Skeletal muscle tissue (tissue), 3 donors: ENCODE measurements at regions not wholly inside any gene's neighbourhood (a gene's known extent, or its start where the extent isn't known, plus 50 kb on each side); places are given as distances from the start of the nearest gene placed in this dataset.
A peak's percentile ranks its signal among the peaks of the same experiment; 100 is the strongest.
"Not testable (repeated sequence)": the region's sequence is repeated elsewhere in the genome, so short reads cannot be mapped to it uniquely, and the experiment has no call there.

ENCODE experiments used
- H3K27ac ChIP-seq: one replicate; pipeline ENCODE4 v1.7.0; 2013; ENCODE audit warnings: mild to moderate bottlenecking, low read depth, low read length, inconsistent platforms
- H3K27me3 ChIP-seq, 3 donors: one replicate each; pipeline ENCODE4 v1.7.0; 2013; ENCODE audit warnings: low read length in 3 of 3; ENCODE audit not compliant: control insufficient read depth in 3 of 3, insufficient read depth in 3 of 3
- H3K36me3 ChIP-seq, 3 donors: one replicate each; pipeline ENCODE4 v1.7.0; 2013; ENCODE audit warnings: low read length in 3 of 3; ENCODE audit not compliant: control insufficient read depth in 3 of 3, insufficient read depth in 3 of 3
- H3K4me1 ChIP-seq, 3 donors: one replicate each; pipeline ENCODE4 v1.7.0; 2013; ENCODE audit warnings: low read length in 3 of 3, mild to moderate bottlenecking in 3 of 3; ENCODE audit not compliant: control insufficient read depth in 3 of 3, insufficient read depth in 3 of 3
- H3K4me3 ChIP-seq, 3 donors: one replicate each; pipeline ENCODE4 v1.7.0; 2013; ENCODE audit warnings: low read length in 3 of 3
- H3K9ac ChIP-seq, 3 donors: one replicate each; pipeline ENCODE4 v1.7.0; 2013; ENCODE audit warnings: low read length in 3 of 3, mild to moderate bottlenecking in 3 of 3, moderate library complexity in 2 of 3, low read depth in 1 of 3
- H3K9me3 ChIP-seq, 3 donors: one replicate each; pipeline ENCODE4 v1.7.0; 2013; ENCODE audit warnings: low read length in 3 of 3; ENCODE audit not compliant: control insufficient read depth in 3 of 3
- donor health status: Osteomylitis.

DNA sequence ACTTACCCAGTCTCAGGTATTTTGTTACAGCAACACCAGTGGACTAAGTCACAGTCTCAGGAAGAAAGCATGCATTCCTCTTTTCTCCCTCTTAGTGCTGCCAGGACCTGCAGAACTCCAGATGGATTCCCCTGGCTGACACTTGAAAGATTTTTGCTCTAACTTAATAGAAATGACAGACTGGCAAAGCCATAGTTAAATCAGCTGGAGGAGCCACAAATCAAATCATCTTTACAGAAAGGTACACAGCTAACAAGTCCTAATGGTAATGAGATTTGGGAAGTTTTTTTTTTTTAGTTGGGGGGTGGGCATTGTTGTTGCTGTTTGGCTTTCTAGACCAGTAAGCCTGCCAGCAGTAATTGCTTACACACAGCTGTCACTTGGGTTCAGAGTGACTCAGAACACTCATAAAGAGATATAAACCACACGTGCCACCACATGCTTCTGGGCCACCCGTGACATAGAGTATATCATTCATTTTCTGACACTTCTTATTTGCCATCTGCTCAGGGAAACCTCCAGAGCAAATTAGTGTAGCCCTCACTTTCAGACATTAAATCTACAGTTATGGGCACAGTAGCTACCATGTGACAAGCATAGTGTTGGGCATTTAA is 72.4 kb downstream of the FH start:
- no peaks in the 10 kb centered on the region for H3K36me3 ChIP-seq
- H3K9ac ChIP-seq: no peak overlapping the region
- no peak overlapping the region for H3K27ac ChIP-seq
- H3K4me3 ChIP-seq: no peak overlapping the region
- no peaks in the 10 kb centered on the region for H3K9me3 ChIP-seq
- H3K4me1 ChIP-seq: no peaks in the 10 kb centered on the region
- no peaks in the 10 kb centered on the region for H3K27me3 ChIP-seq

DNA sequence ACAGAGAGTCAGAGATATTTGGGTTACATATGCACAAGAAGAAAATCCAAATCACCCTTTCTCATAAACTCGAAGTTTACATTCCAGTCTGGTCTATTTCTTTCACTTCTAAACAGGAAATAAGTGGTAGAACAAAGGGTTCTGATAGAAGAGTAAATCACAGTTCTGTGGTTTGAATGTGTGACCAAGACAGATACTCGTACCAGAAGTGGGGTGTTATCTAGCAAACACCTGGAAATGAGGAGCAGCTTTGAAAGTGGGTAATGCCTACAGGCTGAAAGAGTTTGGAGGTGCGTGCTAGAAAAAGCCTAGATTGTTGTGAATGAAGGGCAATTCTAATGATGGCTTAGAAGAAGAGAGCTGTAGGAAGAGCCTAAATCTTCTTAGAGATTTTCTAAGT is 74.7 kb downstream of the FH start:
- no peaks in the 10 kb centered on the region for H3K27me3 ChIP-seq
- no peak overlapping the region for H3K4me3 ChIP-seq
- no peak overlapping the region for H3K9ac ChIP-seq
- no peaks in the 10 kb centered on the region for H3K9me3 ChIP-seq
- no peak overlapping the region for H3K27ac ChIP-seq
- H3K4me1 ChIP-seq: no peaks in the 10 kb centered on the region
- no peaks in the 10 kb centered on the region for H3K36me3 ChIP-seq

DNA sequence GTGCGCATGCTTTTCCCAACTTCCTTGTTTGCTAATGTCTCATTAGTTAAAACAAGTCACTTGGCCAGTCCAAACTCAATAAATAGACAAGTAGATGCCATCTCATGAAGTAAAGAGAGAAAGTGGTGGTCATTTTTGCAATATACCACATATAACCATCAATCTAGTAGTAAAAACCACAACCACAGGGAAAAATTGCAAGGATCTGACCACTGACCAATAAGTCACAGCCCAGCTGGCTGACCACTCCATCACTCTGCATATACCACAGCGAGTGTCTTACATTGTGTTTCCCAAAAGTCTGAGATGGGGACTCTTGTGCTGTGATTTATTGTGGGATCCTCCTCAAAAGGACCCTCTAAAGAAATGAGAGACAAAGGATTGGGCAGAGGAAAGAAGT is 76.0 kb downstream of the FH start:
- Histone ChIP-seq H3K36me3 (no peaks in the 10 kb centered on the region), H3K9ac (no peak overlapping the region), H3K27me3 (no peaks in the 10 kb centered on the region), H3K4me3 (no peak overlapping the region), H3K9me3 (no peaks in the 10 kb centered on the region), H3K27ac (no peak overlapping the region), H3K4me1 (no peaks in the 10 kb centered on the region)

DNA sequence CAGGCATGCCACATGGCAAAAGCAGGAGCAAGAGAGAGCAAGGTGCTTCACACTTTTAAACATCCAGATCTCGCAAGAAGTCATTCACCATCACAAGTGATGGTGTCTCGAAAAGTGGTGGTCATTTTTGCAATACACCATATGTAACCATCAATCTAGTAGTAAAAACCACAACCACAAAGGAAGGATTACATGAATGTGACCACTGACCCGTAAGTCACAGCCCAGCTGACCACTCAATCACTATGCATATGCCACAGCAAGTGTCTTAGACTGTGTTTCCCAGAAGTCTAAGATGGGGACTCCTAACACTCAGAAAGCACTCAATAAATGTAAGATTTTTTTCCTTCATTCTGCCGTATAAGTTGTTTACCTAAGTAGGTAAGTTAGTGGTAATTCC is 76.9 kb downstream of the FH start:
- Histone ChIP-seq H3K9me3 (no peaks in the 10 kb centered on the region), H3K4me3 (no peak overlapping the region), H3K4me1 (no peaks in the 10 kb centered on the region), H3K36me3 (no peaks in the 10 kb centered on the region), H3K27me3 (no peaks in the 10 kb centered on the region), H3K9ac (no peak overlapping the region), H3K27ac (no peak overlapping the region)

DNA sequence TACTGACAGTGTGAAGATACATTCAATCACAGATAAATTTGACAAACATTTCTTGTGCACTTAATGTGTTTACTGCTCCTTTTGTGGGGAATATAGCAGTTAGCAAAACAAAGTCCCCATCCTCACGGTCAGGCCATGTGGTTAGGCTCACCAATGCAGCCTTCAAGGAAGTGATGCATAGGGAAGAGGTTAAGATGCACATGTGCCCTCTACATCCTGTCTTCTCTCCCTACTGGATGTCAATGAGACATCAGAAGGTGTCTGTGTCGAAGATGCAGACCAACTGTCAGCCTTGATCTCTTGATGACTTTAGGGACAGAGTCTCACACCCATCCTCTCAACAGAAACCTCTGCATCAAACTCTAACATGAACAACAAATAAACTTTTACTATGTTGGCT is 78.7 kb downstream of the FH start:
- no peak overlapping the region for H3K4me3 ChIP-seq
- H3K36me3 ChIP-seq: no peaks in the 10 kb centered on the region
- H3K9me3 ChIP-seq: no peaks in the 10 kb centered on the region
- no peak overlapping the region for H3K27ac ChIP-seq
- no peak overlapping the region for H3K9ac ChIP-seq
- H3K27me3 ChIP-seq: no peaks in the 10 kb centered on the region
- H3K4me1 ChIP-seq: no peaks in the 10 kb centered on the region

DNA sequence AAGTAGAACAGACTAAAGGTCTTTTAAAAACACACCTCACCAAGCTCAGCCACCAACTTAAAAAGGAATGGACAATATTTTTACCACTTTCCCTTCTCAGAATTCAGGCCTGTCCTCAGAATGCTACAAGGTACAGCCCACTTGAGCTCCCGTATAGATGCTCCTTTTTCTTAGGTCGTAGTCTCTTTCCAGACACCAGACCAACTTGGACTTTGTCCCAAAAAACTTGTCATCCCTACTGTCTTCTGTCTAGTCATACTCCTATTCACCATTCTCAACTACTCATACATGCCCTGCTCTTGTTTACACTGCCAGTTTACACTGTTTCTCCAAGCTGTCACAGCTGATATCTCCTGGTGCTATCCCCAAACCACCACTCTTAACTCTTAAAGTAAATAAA is 80.9 kb downstream of the FH start:
- H3K36me3 ChIP-seq, H3K27ac ChIP-seq, H3K9me3 ChIP-seq, H3K4me3 ChIP-seq, H3K9ac ChIP-seq, H3K27me3 ChIP-seq, H3K4me1 ChIP-seq: not testable (repeated sequence)

DNA sequence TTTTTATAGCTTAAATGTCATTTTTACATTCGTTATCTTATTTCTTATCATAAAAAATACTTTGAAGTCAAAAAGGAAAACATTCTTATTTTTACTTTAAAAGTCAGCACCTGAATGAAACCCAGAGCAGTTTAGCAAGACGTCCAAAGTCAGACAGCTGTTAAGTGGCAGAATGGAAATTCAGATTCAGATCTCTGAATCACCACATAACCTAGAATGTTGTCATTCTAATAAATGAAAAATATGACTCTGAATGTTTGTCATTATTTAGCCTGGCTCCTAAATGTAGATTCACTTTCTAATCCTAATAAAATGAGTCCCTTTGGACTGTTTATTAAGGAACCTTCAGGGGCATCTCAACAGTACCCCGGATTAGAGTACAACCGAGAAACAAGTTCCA is 75.2 kb upstream of the RGS7 start:
- no peaks in the 10 kb centered on the region for H3K27me3 ChIP-seq
- no peak overlapping the region for H3K9ac ChIP-seq
- H3K27ac ChIP-seq: no peak overlapping the region
- H3K4me1 ChIP-seq: no peaks in the 10 kb centered on the region
- H3K4me3 ChIP-seq: no peak overlapping the region
- no peaks in the 10 kb centered on the region for H3K36me3 ChIP-seq
- H3K9me3 ChIP-seq: no peaks in the 10 kb centered on the region

DNA sequence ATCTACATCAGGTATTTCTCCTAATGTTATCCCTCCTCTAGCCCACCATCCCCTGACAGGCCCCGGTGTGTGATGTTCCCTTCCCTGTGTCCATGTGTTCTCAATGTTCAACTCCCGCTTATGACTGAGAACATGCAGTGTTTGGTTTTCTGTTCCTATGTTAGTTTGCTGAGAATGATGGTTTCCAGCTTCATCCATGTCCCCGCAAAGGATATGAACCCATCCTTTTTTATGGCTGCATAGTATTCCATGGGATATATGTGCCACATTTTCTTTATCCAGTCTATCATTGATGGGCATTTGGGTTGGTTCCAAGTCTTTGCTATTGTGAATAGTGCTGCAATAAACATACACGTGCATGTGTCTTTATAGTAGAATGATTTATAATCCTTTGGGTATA is 68.1 kb upstream of the RGS7 start:
- not testable (repeated sequence) for H3K4me3 ChIP-seq, H3K36me3 ChIP-seq, H3K9me3 ChIP-seq, H3K4me1 ChIP-seq, H3K27ac ChIP-seq, H3K9ac ChIP-seq
- H3K27me3 ChIP-seq: peaks cover 14 to 19% (median 16%) of the 10 kb centered on the region in 3 donors

DNA sequence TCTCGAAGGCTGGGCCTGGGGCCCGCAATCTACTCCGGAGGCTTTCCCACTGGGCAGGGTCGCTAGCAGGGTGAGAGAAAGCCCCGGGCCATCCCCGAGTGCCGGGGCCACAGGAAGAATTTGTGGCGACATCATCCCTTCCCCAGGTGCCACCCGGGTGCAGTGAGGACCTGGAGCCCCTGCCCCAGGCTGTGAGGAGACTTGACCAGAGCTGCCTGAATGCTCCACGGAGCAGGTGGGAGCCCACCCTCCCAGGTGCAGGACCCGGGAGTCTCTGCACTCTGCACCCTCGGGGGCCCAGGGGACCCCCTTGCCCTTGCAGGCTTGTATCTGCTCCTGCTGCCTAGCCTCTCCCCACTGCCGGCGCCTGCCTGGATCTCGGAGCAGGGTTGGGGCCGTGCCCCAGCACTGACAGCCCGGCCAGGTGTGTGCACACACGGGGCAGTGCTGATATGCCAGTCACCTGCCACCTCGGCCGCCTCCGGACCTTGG is 67.5 kb upstream of the RGS7 start:
- Histone ChIP-seq H3K9me3 (no peaks in the 10 kb centered on the region), H3K36me3 (no peaks in the 10 kb centered on the region), H3K9ac (no peak overlapping the region), H3K4me1 (peaks cover 0 to 5% (median 3%) of the 10 kb centered on the region in 3 donors), H3K27me3 (peaks cover 14 to 19% (median 16%) of the 10 kb centered on the region in 3 donors), H3K4me3 (no peak overlapping the region), H3K27ac (no peak overlapping the region)

DNA sequence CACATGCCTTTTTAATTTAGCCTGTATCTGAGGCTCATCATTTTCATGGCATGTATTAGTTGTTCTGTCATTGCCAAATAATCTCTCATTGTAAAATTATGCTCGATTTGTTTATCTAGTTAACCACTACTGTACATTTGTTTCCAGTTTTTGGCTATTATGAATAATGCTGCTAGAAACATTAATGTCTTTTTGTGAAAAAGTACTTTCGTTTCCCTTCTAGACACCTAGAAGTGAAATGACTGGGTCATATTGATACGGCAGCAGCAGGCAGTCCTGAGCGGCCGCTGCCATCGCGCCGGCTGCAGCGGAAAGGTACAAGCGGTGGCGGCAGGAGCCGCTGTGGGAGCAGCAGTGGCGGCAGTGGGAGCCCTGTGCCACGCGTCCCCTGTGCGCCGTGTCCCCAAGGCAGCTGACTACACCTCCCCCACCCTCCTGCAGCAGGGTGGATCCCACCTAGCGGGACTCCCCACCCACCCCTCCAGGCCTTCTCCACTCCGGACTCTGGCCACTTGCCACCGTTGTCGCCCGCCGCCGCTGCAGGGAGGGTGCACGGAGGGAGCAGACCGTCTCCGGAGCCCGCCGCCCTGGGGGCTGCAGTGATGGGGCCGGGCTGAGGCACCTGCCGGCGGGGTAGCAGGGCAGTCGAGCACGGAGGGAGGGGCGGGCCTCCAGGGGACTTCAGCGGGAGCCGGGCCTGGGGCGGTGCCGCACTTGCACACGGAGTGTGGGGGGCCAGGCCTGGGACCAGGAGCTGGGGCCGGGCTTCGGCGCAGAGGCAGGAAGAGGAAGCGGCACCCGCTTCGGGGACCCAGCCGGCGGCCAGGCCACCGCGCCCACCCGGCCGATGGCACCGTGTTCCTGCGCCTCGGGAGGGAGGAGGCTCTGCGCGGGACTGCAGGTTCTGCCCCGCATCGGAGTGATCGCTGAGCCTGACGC is 66.8 kb upstream of the RGS7 start:
- H3K27ac ChIP-seq: no peak overlapping the region
- no peaks in the 10 kb centered on the region for H3K36me3 ChIP-seq
- peak overlapping the region in 1 of 3 donors; percentile 29 for H3K4me3 ChIP-seq
- peaks cover 0 to 5% (median 3%) of the 10 kb centered on the region in 3 donors for H3K4me1 ChIP-seq
- H3K9ac ChIP-seq: no peak overlapping the region
- H3K27me3 ChIP-seq: peaks cover 14 to 19% (median 16%) of the 10 kb centered on the region in 3 donors
- H3K9me3 ChIP-seq: no peaks in the 10 kb centered on the region
